HepG2 (cell line): ENCODE measurements at regions not wholly inside any gene's neighbourhood (a gene's known extent, or its start where the extent isn't known, plus 50 kb on each side); places are given as distances from the start of the nearest gene placed in this dataset.

Experiments used
- ATAC-seq: fragments of 200-7000 bp; cut with Tn5 transposase; 3 replicates; pipeline ENCODE4 v1.9.1; 2020; ENCODE audit warnings: mild to moderate bottlenecking, moderate library complexity
- BruUV-seq: library from RNA; stranded (reverse); fragments of 400-500 nt; replicated peaks from 2 replicates; lab custom pipeline; 2021; lab: Mats Ljungman, UMichigan
- CTCF ChIA-PET: fragments of 300-600 bp; formaldehyde crosslinking; extraction: SDS; loops from one replicate; lab custom pipeline; 2021; ENCODE audit warnings: low total read pairs, inconsistent platforms, low intra/inter-chr PET ratio; lab: Yijun Ruan, JAX
- POLR2A ChIA-PET: fragments of 350-600 bp; sonication (Branson Sonifier 250); formaldehyde crosslinking; loops from one replicate; lab custom pipeline; 2020; ENCODE audit warnings: antibody characterized with exemption, inconsistent platforms; lab: Yijun Ruan, JAX
- DNase-seq: peaks from one replicate; pipeline ENCODE4 v3.0.0-alpha.2; 2015; ENCODE audit warnings: low spot score
- FAIRE-seq: peaks from 3 replicates; lab custom pipeline; 2011; peaks lifted over from hg19 to GRCh38; lab: Jason Lieb, UNC
- H2AFZ ChIP-seq: one replicate; pipeline ENCODE4 v1.6.1; 2011; ENCODE audit warnings: low read length, inconsistent platforms
- H3K27ac ChIP-seq: fragments of 300-600 bp; 3 replicates; pipeline ENCODE4 v1.8.0; 2011; ENCODE audit warnings: mixed run types, mild to moderate bottlenecking, mixed read lengths, low read length, inconsistent platforms; ENCODE audit not compliant: insufficient read depth; ENCODE audit errors: extremely low read length
- H3K27me3 ChIP-seq, 2 experiments: fragments of 200-600 bp in 1 of 2; 2 replicates in 1 of 2; 3 replicates in 1 of 2; pipeline versions ENCODE4 v1.6.0 to v1.8.0; 2011; ENCODE audit warnings: low read length in 2 of 2, mild to moderate bottlenecking in 2 of 2, moderate library complexity in 2 of 2, inconsistent platforms in 1 of 2; ENCODE audit not compliant: insufficient read depth in 2 of 2, control insufficient read depth in 1 of 2
- H3K36me3 ChIP-seq, 2 experiments: fragments of 200-600 bp in 1 of 2; replicated peaks in 1 of 2; 2 replicates in 1 of 2; 3 replicates in 1 of 2; pipeline versions ENCODE4 v1.5.1 to v1.8.0; 2011; ENCODE audit warnings: low read length in 2 of 2, inconsistent platforms in 1 of 2; ENCODE audit not compliant: insufficient read depth in 2 of 2, control insufficient read depth in 1 of 2
- H3K4me1 ChIP-seq: 2 replicates; pipeline ENCODE4 v1.5.1; 2012; ENCODE audit warnings: low read length, inconsistent platforms; ENCODE audit not compliant: insufficient read depth
- H3K4me2 ChIP-seq: 2 replicates; pipeline ENCODE4 v1.6.0; 2011; ENCODE audit warnings: low read depth, low read length, inconsistent platforms
- H3K4me3 ChIP-seq, 3 experiments: fragments of 200-600 bp in 1 of 3; sonication (generic), shearing (Covaris generic) in 1 of 3; replicated peaks in 1 of 3; 2 replicates each; pipeline ENCODE4 v1.5.1; 2011 to 2016; ENCODE audit warnings: low read length in 3 of 3, inconsistent platforms in 2 of 3, low read depth in 2 of 3, mild to moderate bottlenecking in 2 of 3, control low read depth in 1 of 3, mixed read lengths in 1 of 3; ENCODE audit not compliant: insufficient read depth in 1 of 3
- H3K79me2 ChIP-seq: one replicate; pipeline ENCODE4 v1.6.1; 2011; ENCODE audit warnings: low read length, inconsistent platforms; ENCODE audit not compliant: insufficient read depth
- H3K9ac ChIP-seq: 2 replicates; pipeline ENCODE4 v1.6.0; 2011; ENCODE audit warnings: mild to moderate bottlenecking, low read depth, low read length, inconsistent platforms; ENCODE audit not compliant: insufficient read depth
- H3K9me3 ChIP-seq: 2 replicates; pipeline ENCODE4 v1.5.1; 2012; ENCODE audit warnings: mild to moderate bottlenecking, low read length
- H4K20me1 ChIP-seq: 2 replicates; pipeline ENCODE4 v1.6.0; 2011; ENCODE audit warnings: inconsistent platforms, mild to moderate bottlenecking, low read length, moderate library complexity; ENCODE audit not compliant: insufficient read depth
- BCL6 ChIP-seq: IDR thresholded peaks from 2 replicates; pipeline ENCODE4 v1.6.1; 2016; ENCODE audit warnings: missing genetic modification reagents, missing compliant biosample characterization
- CBX2 ChIP-seq, 2 experiments: fragments of 200-600 bp in 1 of 2; sonication (generic); formaldehyde crosslinking in 1 of 2; IDR thresholded peaks; 2 replicates each; pipeline versions ENCODE4 v1.7.0 to v1.8.1; 2018 to 2022; ENCODE audit warnings: low read depth in 2 of 2, low read length in 1 of 2, mild to moderate bottlenecking in 1 of 2, missing genetic modification reagents in 1 of 2
- IKZF1 ChIP-seq: fragments of 450-650 bp; IDR thresholded peaks from 2 replicates; pipeline ENCODE4 v1.7.1; 2016
- ISL2 ChIP-seq: sonication (generic); formaldehyde crosslinking; IDR thresholded peaks from 2 replicates; pipeline ENCODE4 v1.5.0; 2020; ENCODE audit warnings: missing genetic modification reagents
- NFE2L1 ChIP-seq: sonication (generic); formaldehyde crosslinking; IDR thresholded peaks from 2 replicates; pipeline ENCODE4 v1.4.0; 2020; ENCODE audit warnings: missing genetic modification reagents, mild to moderate bottlenecking, borderline replicate concordance
- PRMT3 ChIP-seq: sonication (generic); formaldehyde crosslinking; IDR thresholded peaks from 2 replicates; pipeline ENCODE4 v1.8.1; 2022; ENCODE audit warnings: low read depth, mild to moderate bottlenecking, moderate library complexity, missing genetic modification reagents, borderline replicate concordance
- RBM39 ChIP-seq: fragments of 200-400 bp; formaldehyde crosslinking; IDR thresholded peaks from one replicate; pipeline ENCODE4 v1.6.1; 2018; ENCODE audit warnings: antibody characterized with exemption, mild to moderate bottlenecking, low read depth, low read length; ENCODE audit not compliant: poor library complexity, severe bottlenecking
- SMC3 ChIP-seq: IDR thresholded peaks from 2 replicates; pipeline ENCODE4 v1.6.1; 2011; ENCODE audit warnings: low read length, improper control_type of control experiment
- SRY ChIP-seq: sonication (generic); formaldehyde crosslinking; IDR thresholded peaks from 2 replicates; pipeline ENCODE4 v1.8.0; 2022; ENCODE audit warnings: mild to moderate bottlenecking, missing genetic modification reagents
- ZNF382 ChIP-seq: sonication (generic); formaldehyde crosslinking; IDR thresholded peaks from 2 replicates; pipeline ENCODE4 v1.5.0; 2020; ENCODE audit warnings: missing genetic modification reagents, mild to moderate bottlenecking, borderline replicate concordance
- ZNF615 ChIP-seq: sonication (generic); formaldehyde crosslinking; IDR thresholded peaks from 2 replicates; pipeline ENCODE4 v1.5.0; 2020; ENCODE audit warnings: mild to moderate bottlenecking, missing genetic modification reagents, borderline replicate concordance
- ZNF83 ChIP-seq: sonication (generic); formaldehyde crosslinking; IDR thresholded peaks from 2 replicates; pipeline ENCODE4 v1.4.0; 2020; ENCODE audit warnings: missing genetic modification reagents, mild to moderate bottlenecking, borderline replicate concordance
- WGBS: methylation state at CpG from one replicate; pipeline ENCODE4 v1.1.6; 2017; ENCODE audit warnings: low lambda C conversion rate; 5-methylcytosine and 5-hydroxymethylcytosine counted together
- in situ Hi-C: cut with HindIII; loops from 2 replicates; pipeline ENCODE4 v1.10.0; 2017; ENCODE audit warnings: low pct_unique_long_range_greater_than_20kb; ENCODE audit not compliant: extremely low pct_ligation_motif_present
- intact Hi-C: fragments of 100-400 bp; cut with micrococcal nuclease; formaldehyde crosslinking; loops from one replicate; pipeline ENCODE4 v1.10.0; 2022; ENCODE audit not compliant: unreplicated experiment
- TF ChIP-seq, protein P1 (sequence below): sonication (generic); formaldehyde crosslinking; conservative IDR thresholded peaks from 2 replicates; pipeline ENCODE4 v1.4.0; 2020; ENCODE audit warnings: missing genetic modification reagents
- TF ChIP-seq, protein P2 (sequence below): sonication (generic); formaldehyde crosslinking; IDR thresholded peaks from 2 replicates; pipeline ENCODE4 v1.9.0; 2021; ENCODE audit warnings: mild to moderate bottlenecking, missing genetic modification reagents

DNA sequence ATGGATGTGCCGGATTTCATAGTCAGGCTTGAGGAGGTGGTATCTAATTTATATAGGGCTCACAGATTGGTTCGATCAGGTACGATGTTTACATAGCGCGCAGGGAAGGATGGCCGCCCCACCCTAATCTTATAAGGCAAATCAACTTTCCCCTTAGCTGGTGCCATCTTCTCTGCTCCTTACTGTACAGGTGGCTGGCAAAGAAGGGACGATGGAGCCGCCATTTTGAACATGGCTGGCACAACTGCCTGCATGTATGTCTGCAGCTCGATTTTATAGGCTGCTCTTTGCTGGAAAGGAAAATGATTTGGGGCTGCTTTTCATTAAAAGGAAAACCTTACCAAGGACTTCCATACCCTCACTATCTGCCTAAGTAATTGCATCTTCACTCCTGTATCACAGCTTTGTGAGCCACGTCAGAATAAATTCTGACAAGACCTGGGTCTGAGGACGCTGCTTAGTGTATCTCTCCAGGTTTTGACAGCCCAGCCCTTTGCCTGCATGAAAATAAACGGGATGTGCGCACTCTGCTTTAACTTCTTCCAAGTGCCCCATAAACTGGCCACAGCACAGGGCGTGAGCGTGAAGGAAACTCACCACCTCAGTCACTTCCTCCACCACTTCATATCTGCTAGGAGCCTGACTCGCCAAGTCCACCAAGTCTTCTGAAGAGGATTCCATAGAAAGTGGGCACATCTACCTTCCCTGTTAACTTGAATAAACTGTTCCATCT is 109.4 kb upstream of the ARMC2 start:
- Histone ChIP-seq H3K27me3 (no peaks in the 10 kb centered on the region), H4K20me1 (no peaks in the 10 kb centered on the region), H3K4me1 (peaks cover 72% of the 10 kb centered on the region), H3K36me3 (no peaks in the 10 kb centered on the region), H3K79me2 (no peaks in the 10 kb centered on the region), H3K9ac (no peak overlapping the region), H2AFZ (no peak overlapping the region), H3K27ac (no peak overlapping the region), H3K9me3 (no peaks in the 10 kb centered on the region), H3K4me2 (no peak overlapping the region), H3K4me3 (no peak overlapping the region)
- no TSS peak for BruUV-seq
- no peak for ATAC-seq
- DNase-seq, result no peak
- ChIA-PET POLR2A (no interaction called here), CTCF (no interaction called here)
- no peak for FAIRE-seq
- in situ Hi-C loops, result no loop called here
- intact Hi-C loops, result no loop called here
- 86% methylated on average over 16 of the region's 16 CpGs for WGBS
- TF ChIP-seq BCL6 (CRISPR knock-in tag) (no peak), PRMT3 (CRISPR knock-in tag) (no peak), SMC3 (no peak), CBX2 (IDR thresholded peaks at IDR 0.05; ENCODE audit: low read depth, low read length) (no peak), CBX2 (CRISPR knock-in tag; IDR thresholded peaks at IDR 0.05; ENCODE audit: low read depth) (no peak), SRY (CRISPR knock-in tag) (no peak), ZNF83 (no peak), ZNF382 (CRISPR knock-in tag) (no peak), ZNF615 (CRISPR knock-in tag) (no peak), NFE2L1 (CRISPR knock-in tag) (no peak), ISL2 (CRISPR knock-in tag) (no peak), IKZF1 (no peak), RBM39 (no peak)
- TF ChIP-seq, protein P1, sequence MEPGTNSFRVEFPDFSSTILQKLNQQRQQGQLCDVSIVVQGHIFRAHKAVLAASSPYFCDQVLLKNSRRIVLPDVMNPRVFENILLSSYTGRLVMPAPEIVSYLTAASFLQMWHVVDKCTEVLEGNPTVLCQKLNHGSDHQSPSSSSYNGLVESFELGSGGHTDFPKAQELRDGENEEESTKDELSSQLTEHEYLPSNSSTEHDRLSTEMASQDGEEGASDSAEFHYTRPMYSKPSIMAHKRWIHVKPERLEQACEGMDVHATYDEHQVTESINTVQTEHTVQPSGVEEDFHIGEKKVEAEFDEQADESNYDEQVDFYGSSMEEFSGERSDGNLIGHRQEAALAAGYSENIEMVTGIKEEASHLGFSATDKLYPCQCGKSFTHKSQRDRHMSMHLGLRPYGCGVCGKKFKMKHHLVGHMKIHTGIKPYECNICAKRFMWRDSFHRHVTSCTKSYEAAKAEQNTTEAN (CRISPR knock-in tag), result no peak
- TF ChIP-seq, protein P2, sequence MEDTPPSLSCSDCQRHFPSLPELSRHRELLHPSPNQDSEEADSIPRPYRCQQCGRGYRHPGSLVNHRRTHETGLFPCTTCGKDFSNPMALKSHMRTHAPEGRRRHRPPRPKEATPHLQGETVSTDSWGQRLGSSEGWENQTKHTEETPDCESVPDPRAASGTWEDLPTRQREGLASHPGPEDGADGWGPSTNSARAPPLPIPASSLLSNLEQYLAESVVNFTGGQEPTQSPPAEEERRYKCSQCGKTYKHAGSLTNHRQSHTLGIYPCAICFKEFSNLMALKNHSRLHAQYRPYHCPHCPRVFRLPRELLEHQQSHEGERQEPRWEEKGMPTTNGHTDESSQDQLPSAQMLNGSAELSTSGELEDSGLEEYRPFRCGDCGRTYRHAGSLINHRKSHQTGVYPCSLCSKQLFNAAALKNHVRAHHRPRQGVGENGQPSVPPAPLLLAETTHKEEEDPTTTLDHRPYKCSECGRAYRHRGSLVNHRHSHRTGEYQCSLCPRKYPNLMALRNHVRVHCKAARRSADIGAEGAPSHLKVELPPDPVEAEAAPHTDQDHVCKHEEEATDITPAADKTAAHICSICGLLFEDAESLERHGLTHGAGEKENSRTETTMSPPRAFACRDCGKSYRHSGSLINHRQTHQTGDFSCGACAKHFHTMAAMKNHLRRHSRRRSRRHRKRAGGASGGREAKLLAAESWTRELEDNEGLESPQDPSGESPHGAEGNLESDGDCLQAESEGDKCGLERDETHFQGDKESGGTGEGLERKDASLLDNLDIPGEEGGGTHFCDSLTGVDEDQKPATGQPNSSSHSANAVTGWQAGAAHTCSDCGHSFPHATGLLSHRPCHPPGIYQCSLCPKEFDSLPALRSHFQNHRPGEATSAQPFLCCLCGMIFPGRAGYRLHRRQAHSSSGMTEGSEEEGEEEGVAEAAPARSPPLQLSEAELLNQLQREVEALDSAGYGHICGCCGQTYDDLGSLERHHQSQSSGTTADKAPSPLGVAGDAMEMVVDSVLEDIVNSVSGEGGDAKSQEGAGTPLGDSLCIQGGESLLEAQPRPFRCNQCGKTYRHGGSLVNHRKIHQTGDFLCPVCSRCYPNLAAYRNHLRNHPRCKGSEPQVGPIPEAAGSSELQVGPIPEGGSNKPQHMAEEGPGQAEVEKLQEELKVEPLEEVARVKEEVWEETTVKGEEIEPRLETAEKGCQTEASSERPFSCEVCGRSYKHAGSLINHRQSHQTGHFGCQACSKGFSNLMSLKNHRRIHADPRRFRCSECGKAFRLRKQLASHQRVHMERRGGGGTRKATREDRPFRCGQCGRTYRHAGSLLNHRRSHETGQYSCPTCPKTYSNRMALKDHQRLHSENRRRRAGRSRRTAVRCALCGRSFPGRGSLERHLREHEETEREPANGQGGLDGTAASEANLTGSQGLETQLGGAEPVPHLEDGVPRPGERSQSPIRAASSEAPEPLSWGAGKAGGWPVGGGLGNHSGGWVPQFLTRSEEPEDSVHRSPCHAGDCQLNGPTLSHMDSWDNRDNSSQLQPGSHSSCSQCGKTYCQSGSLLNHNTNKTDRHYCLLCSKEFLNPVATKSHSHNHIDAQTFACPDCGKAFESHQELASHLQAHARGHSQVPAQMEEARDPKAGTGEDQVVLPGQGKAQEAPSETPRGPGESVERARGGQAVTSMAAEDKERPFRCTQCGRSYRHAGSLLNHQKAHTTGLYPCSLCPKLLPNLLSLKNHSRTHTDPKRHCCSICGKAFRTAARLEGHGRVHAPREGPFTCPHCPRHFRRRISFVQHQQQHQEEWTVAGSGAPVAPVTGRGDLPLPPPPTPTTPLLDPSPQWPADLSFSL, result no peak
